Muscle of arm (tissue), 1 donor: ENCODE measurements at regions not wholly inside any gene's neighbourhood (a gene's known extent, or its start where the extent isn't known, plus 50 kb on each side); places are given as distances from the start of the nearest gene placed in this dataset.
A peak's percentile ranks its signal among the peaks of the same experiment; 100 is the strongest.
"Not testable (repeated sequence)": the region's sequence is repeated elsewhere in the genome, so short reads cannot be mapped to it uniquely, and the experiment has no call there.

ENCODE experiments used
- DNase-seq: peaks from one replicate; pipeline ENCODE4 v3.0.0-alpha.2; 2013

- DNase-seq = peak; percentile 5
These were observed 1100.7 kb upstream of the MIR17HG start for GRCh38 chr13:90246687-90247345.

GRCh38 chr13:90253806-90254205, 1093.7 kb upstream of the MIR17HG start:
- DNase-seq = no peak

DNA sequence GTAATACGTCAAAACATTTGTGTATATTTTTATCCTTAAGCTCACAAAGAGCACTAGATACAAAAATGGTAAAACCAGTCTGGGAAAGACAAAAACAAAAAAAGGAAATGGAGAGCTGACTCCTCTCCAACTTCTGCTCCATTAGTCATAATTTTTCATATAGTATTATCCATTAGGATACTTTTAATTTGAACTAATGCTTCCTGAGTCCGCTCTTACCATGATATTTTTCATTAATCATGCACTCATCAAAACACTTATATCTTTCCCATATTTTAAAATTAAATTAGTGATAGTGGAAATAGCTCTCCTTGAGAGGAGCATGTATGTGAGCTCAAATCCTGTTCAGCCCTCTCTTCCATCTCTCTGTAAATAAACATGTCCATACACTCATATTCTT, 1093.0 kb upstream of the MIR17HG start:
- DNase-seq = no peak

DNA sequence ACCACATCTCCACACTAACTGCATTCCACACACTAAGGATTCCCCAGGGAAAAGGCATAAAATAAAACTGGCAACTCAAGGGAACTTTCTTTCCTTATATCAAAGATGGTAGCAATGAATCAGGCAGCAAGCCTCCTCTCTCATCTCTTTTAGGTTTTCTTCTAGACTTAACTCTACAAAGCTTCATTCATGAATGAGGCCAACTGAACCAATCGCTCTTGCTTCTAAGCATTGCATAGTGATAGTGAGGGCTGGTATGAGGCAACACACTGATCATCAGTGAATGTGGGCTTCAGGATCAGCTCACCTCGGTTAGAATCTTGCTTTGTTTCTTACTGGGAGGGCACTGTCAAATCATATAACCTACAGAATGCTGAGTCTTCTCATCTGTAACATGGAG, 1090.7 kb upstream of the MIR17HG start:
- no peak for DNase-seq

GRCh38 chr13:90258129-90258528, 1089.4 kb upstream of the MIR17HG start:
- no peak for DNase-seq

DNA sequence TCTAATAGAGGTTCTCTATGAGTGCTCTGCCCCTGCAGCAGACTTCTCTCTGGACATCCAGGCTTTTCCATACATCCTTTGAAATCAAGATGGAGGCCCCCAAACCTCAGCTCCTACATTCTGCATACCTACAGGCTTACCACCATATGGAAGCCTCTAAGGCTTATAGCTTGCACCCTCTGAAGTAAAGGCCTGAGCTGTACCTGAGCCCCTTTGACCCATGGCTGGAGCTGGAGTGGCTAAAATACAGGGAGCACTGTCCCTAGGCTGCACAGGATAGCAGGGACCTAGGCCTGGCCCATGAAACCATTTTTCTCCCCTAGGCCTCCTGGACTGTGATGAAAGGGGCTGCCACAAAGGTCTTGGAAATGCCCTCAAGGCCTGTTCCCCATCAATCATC, 1086.1 kb upstream of the MIR17HG start:
- DNase-seq = no peak

- no peak for DNase-seq
These were observed 1077.3 kb upstream of the MIR17HG start for GRCh38 chr13:90270226-90270625.

- DNase-seq = no peak
These were observed 1075.1 kb upstream of the MIR17HG start for GRCh38 chr13:90272356-90272755.

- peak; percentile 2 for DNase-seq
These were observed 1071.3 kb upstream of the MIR17HG start for GRCh38 chr13:90276216-90276615.

DNA sequence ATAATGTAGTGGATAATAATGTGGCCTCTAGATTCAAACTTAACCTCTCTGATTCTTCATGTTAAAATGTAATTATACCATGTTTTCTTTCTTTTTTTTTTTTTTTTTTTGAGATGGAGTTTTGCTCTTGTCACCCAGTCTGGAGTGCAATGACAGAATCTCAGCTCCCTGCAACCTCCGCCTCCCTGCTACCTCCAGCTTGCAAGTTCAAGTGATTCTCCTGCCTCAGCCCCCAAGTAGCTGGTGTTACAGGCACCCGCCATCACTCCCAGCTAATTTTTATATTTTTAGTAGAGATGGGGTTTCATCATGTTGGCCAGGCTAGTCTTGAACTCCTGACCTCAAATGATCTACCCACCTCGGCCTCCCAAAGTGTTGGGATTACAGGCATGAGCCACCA, 1069.3 kb upstream of the MIR17HG start:
- not testable (repeated sequence) for DNase-seq

DNA sequence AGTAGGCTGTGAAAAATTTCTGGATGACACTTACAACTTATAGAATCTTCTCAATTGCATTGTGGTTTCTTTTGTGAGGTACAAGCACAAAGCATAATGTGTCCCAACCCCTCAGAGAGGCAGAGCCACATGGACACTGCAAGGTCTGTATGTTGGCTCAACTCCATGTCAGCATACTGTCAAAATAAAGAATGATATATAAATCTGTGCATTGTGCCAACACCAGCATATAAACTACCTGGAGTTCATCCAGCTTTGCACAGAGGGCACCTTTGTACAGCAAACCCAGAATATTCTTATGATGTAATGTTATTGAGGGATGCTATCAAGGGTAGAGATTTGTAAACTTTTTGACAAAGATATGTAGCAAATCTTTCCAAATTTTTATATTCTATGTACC, 1065.8 kb upstream of the MIR17HG start:
- DNase-seq = no peak

DNA sequence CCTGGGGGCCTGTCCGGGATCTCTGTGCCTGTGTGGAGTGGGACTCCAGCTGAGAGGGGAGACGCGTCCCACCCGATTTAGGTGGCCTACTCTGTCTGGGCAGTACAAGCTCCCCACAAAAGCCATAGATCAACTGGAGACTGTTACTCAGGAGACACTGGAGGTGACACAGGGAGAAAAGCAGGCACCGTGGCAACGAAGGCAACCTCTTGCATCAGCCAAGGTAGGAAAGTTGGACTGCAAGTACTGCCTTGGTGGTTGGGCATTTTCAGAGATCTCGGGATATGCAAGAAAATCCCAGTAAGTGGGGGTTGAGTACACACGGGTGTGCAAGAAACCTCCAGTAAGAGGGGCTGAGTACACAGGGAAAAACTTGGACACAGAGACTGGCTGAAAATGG, 1060.0 kb upstream of the MIR17HG start:
- no peak for DNase-seq

DNA sequence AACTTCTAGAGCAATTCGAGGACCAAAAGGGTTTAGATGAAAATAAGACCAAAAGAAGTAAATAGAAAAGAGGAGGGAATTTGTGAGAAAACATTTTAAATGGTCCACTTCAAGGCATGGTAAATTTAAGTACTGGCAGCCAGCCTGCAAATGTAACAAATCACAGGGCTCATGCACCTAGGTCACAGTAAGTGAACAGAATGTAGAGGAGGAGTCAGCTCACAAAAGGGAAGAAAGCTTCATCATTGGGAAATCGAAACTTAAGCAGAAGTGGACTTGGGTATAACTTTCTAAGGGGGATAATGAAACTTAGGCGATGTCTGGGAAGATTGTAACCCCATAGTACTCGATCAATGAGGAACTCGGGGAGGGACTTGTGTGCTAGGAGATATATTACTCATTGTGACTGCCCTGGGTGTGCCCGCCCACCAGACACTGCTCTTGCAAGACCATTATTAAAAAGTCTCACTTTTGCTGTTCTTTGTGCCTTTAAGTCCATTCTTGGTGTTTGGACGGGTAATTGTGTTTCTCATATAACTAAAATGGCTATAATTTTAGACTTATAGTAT, 1053.6 kb upstream of the MIR17HG start:
- DNase-seq = no peak

GRCh38 chr13:90299238-90299637, 1048.2 kb upstream of the MIR17HG start:
- no peak for DNase-seq

DNA sequence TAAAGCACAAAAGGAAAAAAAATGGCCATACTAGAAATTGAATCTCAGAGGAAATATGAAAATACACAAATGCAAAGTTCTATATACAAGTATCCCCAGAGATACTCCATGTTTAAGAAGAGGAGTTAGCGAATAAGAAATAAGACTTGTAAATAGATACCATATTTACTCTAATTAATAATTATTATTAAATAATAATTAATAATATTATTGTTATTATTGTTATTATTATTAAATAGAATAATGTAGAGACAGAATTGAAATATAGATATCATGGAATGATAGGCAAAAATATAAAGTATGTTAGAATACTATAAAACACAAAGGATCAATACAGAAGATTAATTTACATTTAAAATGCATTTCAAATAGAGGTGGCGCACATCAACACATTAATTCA, 1047.5 kb upstream of the MIR17HG start:
- no peak for DNase-seq

GRCh38 chr13:90302107-90302506, 1045.4 kb upstream of the MIR17HG start:
- DNase-seq = no peak

GRCh38 chr13:90305796-90306195, 1041.7 kb upstream of the MIR17HG start:
- no peak for DNase-seq

GRCh38 chr13:90307136-90307535, 1040.4 kb upstream of the MIR17HG start:
- no peak for DNase-seq

DNA sequence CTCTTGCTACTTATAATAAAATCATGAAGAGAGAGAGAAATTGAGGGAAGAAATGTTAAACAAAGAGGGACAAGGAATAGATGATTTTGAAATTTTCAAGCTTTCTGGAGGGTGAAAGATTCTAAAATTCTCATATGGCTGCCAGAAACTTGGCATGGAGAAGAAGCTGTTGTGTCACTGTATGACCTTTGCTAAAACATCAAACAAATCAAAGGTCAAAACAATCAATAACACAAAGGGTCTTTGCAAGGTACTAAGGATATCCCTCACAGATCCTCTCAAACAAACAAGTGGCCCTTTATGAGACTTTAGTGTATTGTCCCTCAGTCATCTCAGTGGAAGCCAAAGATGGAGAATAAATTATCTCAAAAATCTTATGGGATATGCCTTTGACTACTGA, 1039.2 kb upstream of the MIR17HG start:
- DNase-seq = no peak

DNA sequence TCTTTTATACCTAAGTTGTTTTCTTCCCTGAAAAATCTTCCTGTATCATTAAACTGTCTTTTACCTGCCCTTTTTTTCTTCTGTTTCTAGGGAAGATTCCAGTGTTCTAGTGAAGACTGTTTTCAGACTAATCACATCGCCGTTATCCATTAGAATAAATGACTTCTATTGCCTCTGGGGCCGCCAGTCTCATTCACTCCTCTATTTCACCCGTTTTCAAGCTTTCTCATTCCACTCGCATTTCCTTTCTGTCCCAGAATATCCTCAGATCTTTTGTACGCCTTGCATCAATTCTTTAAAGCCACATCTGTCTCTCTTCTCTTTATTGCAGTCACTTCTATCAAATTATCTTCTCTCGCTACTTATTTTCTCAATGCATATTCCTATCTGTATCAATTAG, 1035.6 kb upstream of the MIR17HG start:
- no peak for DNase-seq

GRCh38 chr13:90315061-90315460, 1032.4 kb upstream of the MIR17HG start:
- DNase-seq = no peak

DNA sequence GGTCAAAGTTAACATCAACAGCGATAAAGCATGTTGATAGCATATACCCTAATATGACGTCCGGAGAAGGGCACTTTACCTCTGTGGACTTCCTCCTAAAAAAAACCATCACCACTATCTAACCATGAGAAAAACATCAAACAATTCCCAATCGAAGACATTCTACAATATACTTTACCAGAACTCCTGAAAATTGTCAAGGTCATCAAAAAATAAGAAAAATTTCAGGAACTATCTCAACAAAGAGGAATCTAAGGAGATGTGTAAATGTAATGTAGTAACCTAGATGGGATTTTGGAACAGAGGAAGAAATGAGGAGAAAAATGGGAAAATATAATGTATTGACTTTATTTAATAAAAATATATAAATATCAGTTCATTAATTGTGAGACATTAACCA, 1026.8 kb upstream of the MIR17HG start:
- DNase-seq = no peak

DNA sequence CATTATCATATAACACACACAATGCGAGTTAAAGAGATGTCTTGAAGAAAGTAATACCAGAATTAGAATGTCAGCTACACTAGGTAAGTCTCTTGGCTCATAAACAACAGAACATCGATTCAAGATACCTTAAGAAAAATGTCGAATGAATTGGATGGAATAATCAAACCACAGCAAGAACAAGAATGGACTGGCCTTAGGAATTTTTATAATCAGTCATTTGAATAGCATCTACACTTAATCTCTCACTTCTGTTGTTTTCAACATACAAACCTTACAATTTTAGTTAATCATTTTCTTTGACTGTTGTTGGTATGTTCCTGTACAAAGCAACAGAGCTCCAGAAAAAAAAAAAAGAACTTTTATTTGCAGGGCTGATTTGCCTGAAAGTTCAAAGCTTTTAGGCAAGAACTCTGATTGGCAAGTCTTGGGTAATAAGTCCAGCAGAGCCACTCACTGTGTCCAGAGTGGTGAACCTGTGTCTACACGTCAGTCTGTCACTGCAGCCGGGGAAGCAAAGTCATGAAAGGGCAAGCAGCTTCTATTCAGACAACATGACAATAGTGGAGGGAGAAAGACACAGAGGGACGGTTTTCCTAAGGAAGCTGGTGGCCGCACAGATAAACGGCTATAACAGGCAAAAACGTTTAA, 1026.1 kb upstream of the MIR17HG start:
- DNase-seq = no peak

DNA sequence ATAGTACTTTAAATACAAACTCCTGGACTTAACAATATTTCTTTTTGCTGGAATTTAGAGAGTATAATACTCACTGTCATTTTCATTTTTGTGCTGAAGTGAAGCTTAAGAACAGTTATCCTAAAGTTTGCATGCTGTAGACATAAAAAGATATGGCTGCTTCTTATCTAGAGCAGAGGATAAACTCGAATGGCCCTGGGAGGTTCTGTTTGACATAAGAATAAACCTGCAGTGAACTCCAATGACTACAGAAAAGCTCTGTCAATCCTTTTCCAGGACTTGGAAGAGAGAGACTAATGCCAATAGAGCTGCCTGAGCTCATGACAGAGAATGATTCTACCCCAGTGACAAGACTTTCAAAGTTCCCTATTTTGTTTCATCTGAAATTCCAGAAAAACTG, 1017.8 kb upstream of the MIR17HG start:
- DNase-seq = no peak
